ENCODE measurements at regions not wholly inside any gene's neighbourhood (a gene's known extent, or its start where the extent isn't known, plus 50 kb on each side); places are given as distances from the start of the nearest gene placed in this dataset.
"Not testable (repeated sequence)": the region's sequence is repeated elsewhere in the genome, so short reads cannot be mapped to it uniquely, and the experiment has no call there.

DNA sequence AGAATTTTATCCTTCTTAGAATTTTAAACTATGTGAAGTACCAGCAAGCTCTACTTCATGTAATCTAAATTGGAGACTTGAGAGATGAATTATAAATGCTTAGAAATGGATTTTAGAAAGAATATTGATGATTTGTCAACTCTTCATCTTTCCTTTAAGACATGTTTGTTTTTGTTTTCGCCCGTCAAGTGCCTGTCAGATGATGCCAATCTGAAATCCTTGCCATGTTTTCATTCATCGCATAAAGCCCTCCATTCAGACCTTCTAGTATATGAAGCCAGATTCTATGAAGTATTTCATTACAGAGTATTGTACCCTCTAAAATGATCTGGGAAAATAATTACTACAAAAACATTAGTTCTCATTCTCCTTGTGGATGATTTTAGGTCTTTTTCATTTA, 223.2 kb upstream of the SOX2 start:
- intact Hi-C loops (cut with DNase I; ENCODE audit: low total_unique reads) = no loop called here
- H3K27ac ChIP-seq = no peak overlapping the region

DNA sequence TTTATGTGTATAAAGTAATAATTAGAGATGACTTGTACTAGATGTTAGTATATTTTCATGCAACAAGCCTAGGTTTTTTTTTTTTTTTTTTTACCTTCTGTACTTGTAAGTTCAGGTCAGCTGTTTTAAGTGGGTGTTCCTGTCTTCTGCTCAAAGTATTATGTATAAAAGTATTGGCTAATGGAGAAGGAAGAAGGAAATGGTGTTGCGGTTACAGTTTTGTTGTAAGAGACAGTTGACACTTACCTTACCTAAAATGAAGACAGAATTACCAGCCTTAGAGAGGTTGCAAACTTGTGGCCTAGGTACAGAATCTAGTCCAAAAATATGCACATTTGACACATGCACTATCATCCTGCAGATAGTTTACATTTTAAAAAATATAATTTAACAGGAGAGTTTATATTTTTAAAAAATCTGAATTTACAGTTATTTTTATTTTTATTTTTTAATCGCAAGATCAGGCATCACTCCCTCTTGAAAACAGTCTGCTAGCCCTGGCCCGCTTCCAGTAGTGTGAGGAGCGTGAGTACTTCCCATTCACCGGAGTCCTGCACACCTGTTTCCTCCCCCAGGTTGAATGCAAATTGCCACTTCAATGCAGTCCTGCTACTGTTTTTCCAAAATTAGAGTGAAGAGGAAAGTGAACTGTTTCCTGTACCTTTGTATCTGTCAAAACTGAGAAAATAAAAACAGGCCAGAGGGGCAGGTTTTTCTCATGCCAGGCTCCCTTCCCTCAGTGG, 224.3 kb upstream of the SOX2 start:
- H3K27me3 ChIP-seq = no peaks in the 10 kb centered on the region
- no peaks in the 10 kb centered on the region for H3K36me3 ChIP-seq
- no peak overlapping the region for H3K4me3 ChIP-seq
- H3K4me1 ChIP-seq = no peaks in the 10 kb centered on the region
- H3K27ac ChIP-seq = no peak overlapping the region
- no peak for DNase-seq (ENCODE audit: low spot score in 2 of 2)
- TF ChIP-seq POLR2A (IDR thresholded peaks at IDR 0.05) (no peak), POLR2AphosphoS5 (IDR thresholded peaks at IDR 0.05) (no peak)
- TF ChIP-seq, protein P1, sequence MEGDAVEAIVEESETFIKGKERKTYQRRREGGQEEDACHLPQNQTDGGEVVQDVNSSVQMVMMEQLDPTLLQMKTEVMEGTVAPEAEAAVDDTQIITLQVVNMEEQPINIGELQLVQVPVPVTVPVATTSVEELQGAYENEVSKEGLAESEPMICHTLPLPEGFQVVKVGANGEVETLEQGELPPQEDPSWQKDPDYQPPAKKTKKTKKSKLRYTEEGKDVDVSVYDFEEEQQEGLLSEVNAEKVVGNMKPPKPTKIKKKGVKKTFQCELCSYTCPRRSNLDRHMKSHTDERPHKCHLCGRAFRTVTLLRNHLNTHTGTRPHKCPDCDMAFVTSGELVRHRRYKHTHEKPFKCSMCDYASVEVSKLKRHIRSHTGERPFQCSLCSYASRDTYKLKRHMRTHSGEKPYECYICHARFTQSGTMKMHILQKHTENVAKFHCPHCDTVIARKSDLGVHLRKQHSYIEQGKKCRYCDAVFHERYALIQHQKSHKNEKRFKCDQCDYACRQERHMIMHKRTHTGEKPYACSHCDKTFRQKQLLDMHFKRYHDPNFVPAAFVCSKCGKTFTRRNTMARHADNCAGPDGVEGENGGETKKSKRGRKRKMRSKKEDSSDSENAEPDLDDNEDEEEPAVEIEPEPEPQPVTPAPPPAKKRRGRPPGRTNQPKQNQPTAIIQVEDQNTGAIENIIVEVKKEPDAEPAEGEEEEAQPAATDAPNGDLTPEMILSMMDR (IDR thresholded peaks at IDR 0.05) = no peak
- intact Hi-C loops (cut with DNase I; ENCODE audit: low total_unique reads) = no loop called here
- no peaks in the 10 kb centered on the region for H3K9me3 ChIP-seq

More for the DNA sequence above, 223.2 kb upstream of the SOX2 start:
- DNase-seq (ENCODE audit: low spot score in 2 of 2) = no peak
- no peak for TF ChIP-seq POLR2A (IDR thresholded peaks at IDR 0.05)
- TF ChIP-seq POLR2AphosphoS5 (IDR thresholded peaks at IDR 0.05) = no peak
- TF ChIP-seq, protein P1 (IDR thresholded peaks at IDR 0.05) = no peak
- H3K9me3 ChIP-seq = no peaks in the 10 kb centered on the region
- no peak overlapping the region for H3K4me3 ChIP-seq
- H3K4me1 ChIP-seq = no peaks in the 10 kb centered on the region
- H3K36me3 ChIP-seq = no peaks in the 10 kb centered on the region
- H3K27me3 ChIP-seq = no peaks in the 10 kb centered on the region

DNA sequence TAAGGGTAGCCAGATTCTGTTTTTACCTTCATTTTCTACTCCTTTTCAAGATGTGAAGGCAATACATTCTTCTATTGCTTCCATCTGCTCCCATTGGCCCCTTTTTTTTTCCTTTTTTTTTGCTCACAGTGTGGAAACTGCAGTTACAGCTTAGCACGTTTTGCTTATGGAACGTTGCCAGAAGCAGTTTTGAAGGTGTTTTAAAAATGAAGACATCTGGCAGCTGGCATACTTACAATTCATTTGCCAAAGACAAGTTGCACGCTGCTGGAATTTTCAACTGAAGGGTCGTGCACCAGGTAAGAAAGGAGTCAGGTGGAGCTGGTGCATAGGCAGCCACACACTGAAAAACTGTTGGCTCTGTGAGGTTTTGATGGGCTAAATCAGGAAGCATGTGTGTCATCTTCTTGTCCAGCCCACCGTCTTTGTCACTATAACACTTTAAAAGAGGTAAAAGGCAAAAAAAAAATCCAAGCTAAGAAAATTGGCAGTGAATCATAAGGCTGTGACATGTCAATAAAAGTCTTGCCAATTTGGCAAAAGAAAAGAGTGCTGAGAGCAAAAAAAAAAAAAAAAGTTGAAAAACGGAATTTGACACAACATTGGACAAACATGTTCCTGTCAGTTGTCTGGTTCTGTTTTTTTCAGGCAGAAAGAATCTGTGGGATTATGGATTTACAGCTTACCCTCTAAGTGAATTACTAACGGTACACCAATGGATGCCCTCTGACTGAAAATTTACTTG, 225.4 kb upstream of the SOX2 start:
- intact Hi-C loops (cut with DNase I; ENCODE audit: low total_unique reads) = no loop called here
- no peak overlapping the region for H3K27ac ChIP-seq
- no peak for DNase-seq (ENCODE audit: low spot score in 2 of 2)
- no peaks in the 10 kb centered on the region for H3K27me3 ChIP-seq
- no peaks in the 10 kb centered on the region for H3K36me3 ChIP-seq
- no peaks in the 10 kb centered on the region for H3K4me1 ChIP-seq
- H3K9me3 ChIP-seq = no peaks in the 10 kb centered on the region
- TF ChIP-seq POLR2A (IDR thresholded peaks at IDR 0.05) (no peak), POLR2AphosphoS5 (IDR thresholded peaks at IDR 0.05) (no peak)
- TF ChIP-seq, protein P1 (IDR thresholded peaks at IDR 0.05) = no peak
- no peak overlapping the region for H3K4me3 ChIP-seq

DNA sequence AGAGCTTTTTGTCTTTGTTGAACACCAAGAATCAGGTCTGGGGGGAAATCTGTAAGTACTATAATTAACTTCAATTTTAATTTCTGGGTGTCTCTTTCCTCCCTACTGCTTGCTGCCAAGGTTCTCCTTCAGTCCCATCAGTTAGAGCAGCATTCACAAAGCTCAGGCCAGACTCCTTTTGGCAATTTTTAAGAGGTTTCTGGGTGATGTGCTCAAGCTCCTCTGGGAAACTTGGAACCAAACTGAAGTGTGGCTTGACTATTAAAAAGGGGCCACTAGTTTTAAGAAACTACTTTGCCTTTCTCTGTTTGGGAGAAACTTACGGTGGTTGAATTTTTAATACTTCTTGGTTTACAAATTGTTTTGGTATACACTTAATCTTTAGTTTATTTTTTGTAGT, 227.7 kb upstream of the SOX2 start:
- intact Hi-C loops (cut with DNase I; ENCODE audit: low total_unique reads) = no loop called here
- H3K9me3 ChIP-seq = peaks cover 0 to 4% of the 10 kb centered on the region in 2 donors
- H3K27ac ChIP-seq = no peak overlapping the region
- H3K27me3 ChIP-seq = no peaks in the 10 kb centered on the region
- no peak for DNase-seq (ENCODE audit: low spot score in 2 of 2)
- H3K4me3 ChIP-seq = no peak overlapping the region
- TF ChIP-seq POLR2A (IDR thresholded peaks at IDR 0.05) (no peak), POLR2AphosphoS5 (IDR thresholded peaks at IDR 0.05) (no peak)
- TF ChIP-seq, protein P1 (IDR thresholded peaks at IDR 0.05) = no peak
- no peaks in the 10 kb centered on the region for H3K4me1 ChIP-seq
- no peaks in the 10 kb centered on the region for H3K36me3 ChIP-seq

DNA sequence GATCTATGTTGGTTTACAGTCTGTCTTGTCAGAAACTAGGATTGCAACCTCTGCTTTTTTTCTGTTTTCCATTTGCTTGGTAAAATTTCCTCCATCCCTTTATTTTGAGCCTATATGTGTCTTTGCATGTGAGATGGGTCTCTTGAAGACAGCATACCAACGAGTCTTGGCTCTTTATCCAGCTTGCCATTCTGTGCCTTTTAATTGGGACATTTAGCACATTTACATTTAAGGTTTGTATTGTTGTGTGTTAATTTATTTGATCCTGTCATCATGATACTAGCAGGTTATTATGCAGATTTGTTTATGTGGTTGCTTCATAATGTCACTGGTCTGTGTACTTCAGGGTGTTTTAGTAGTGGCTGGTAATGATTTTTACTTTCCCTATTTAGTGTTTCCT, 236.6 kb upstream of the SOX2 start:
- intact Hi-C loops (cut with DNase I; ENCODE audit: low total_unique reads); H3K27ac ChIP-seq; H3K27me3 ChIP-seq; DNase-seq (ENCODE audit: low spot score in 2 of 2); H3K4me3 ChIP-seq; H3K4me1 ChIP-seq; H3K36me3 ChIP-seq: not testable (repeated sequence)
- peaks cover 19 to 69% of the 10 kb centered on the region in 2 donors for H3K9me3 ChIP-seq
